Panc1 (cell line): ENCODE measurements at regions not wholly inside any gene's neighbourhood (a gene's known extent, or its start where the extent isn't known, plus 50 kb on each side); places are given as distances from the start of the nearest gene placed in this dataset.

Experiments
- ATAC-seq: fragments of 200-7000 bp; cut with Tn5 transposase; 2 replicates; pipeline ENCODE4 v1.9.1; 2020; ENCODE audit warnings: mild to moderate bottlenecking, moderate library complexity
- BruUV-seq: library from RNA; stranded (reverse); fragments of 400-500 nt; replicated peaks from 2 replicates; lab custom pipeline; 2021; lab: Mats Ljungman, UMichigan
- CTCF ChIA-PET: fragments of 300-600 bp; sonication (Branson Sonifier 250); formaldehyde crosslinking; loops from one replicate; lab custom pipeline; 2022; ENCODE audit warnings: antibody characterized with exemption; lab: Charles Lee
- POLR2A ChIA-PET: fragments of 300-600 bp; sonication (Branson Sonifier 250); formaldehyde crosslinking; loops from one replicate; lab custom pipeline; 2022; ENCODE audit warnings: antibody characterized with exemption; lab: Charles Lee
- DNase-seq: peaks from one replicate; pipeline ENCODE4 v3.0.0-alpha.2; 2010; ENCODE audit warnings: low read depth, low spot score
- H3K27ac ChIP-seq: 2 replicates; pipeline ENCODE4 v1.5.1; 2011; ENCODE audit warnings: mild to moderate bottlenecking, low read length, inconsistent platforms
- H3K27me3 ChIP-seq: fragments of 200-500 bp; sonication (Bioruptor generic); 2 replicates; pipeline ENCODE4 v1.6.0; 2014; ENCODE audit warnings: low read length, inconsistent platforms; ENCODE audit not compliant: control insufficient read depth, insufficient read depth
- H3K36me3 ChIP-seq: fragments of 200-500 bp; sonication (Bioruptor generic); 2 replicates; pipeline ENCODE4 v1.5.1; 2014; ENCODE audit warnings: inconsistent platforms, mild to moderate bottlenecking, low read length, moderate library complexity; ENCODE audit not compliant: control insufficient read depth, insufficient read depth
- H3K4me1 ChIP-seq: 2 replicates; pipeline ENCODE4 v1.5.1; 2011; ENCODE audit warnings: inconsistent platforms, mild to moderate bottlenecking, low read length, moderate library complexity; ENCODE audit not compliant: control insufficient read depth, insufficient read depth
- H3K4me3 ChIP-seq, 2 experiments: 2 replicates each; pipeline ENCODE4 v1.5.1; 2011 to 2012; ENCODE audit warnings: low read depth in 2 of 2, low read length in 2 of 2, mild to moderate bottlenecking in 2 of 2, inconsistent platforms in 1 of 2, moderate library complexity in 1 of 2
- H3K9me3 ChIP-seq: fragments of 200-500 bp; sonication (Bioruptor generic); 2 replicates; pipeline ENCODE4 v1.5.1; 2014; ENCODE audit warnings: low read depth, mild to moderate bottlenecking, inconsistent platforms, low read length, moderate library complexity; ENCODE audit not compliant: control insufficient read depth, insufficient read depth
- CTCF ChIP-seq: fragments of 450-650 bp; IDR thresholded peaks from 2 replicates; pipeline ENCODE4 v1.5.1; 2017; ENCODE audit warnings: mild to moderate bottlenecking
- POLR2AphosphoS5 ChIP-seq: IDR thresholded peaks from 2 replicates; pipeline ENCODE4 v1.6.1; 2012; ENCODE audit warnings: mild to moderate bottlenecking, low read depth, low read length, moderate library complexity
- REST ChIP-seq, 2 experiments: IDR thresholded peaks; 2 replicates each; pipeline ENCODE4 v1.6.1; 2011 to 2012; ENCODE audit warnings: low read depth in 2 of 2, control low read depth in 1 of 2, low read length in 1 of 2, mild to moderate bottlenecking in 1 of 2, moderate library complexity in 1 of 2; ENCODE audit not compliant: insufficient read depth in 1 of 2
- SIN3A ChIP-seq: IDR thresholded peaks from 2 replicates; pipeline ENCODE4 v1.6.1; 2012; ENCODE audit warnings: low read depth, mild to moderate bottlenecking, low read length, moderate library complexity, borderline replicate concordance; ENCODE audit not compliant: insufficient read depth
- TCF7L2 ChIP-seq: IDR thresholded peaks from 2 replicates; pipeline ENCODE4 v1.6.1; 2011; ENCODE audit warnings: mild to moderate bottlenecking, low read depth, low read length, inconsistent platforms
- in situ Hi-C: cut with HindIII; loops from 2 replicates; pipeline ENCODE4 v1.10.0; 2016; ENCODE audit warnings: low sequenced_read_pairs, low pct_unique_long_range_greater_than_20kb
- intact Hi-C: fragments of 100-400 bp; cut with micrococcal nuclease; formaldehyde crosslinking; loops from one replicate; pipeline ENCODE4 v1.10.0; 2022; ENCODE audit not compliant: unreplicated experiment

- intact Hi-C loops: no loop called here
- no peak for ATAC-seq
- Histone ChIP-seq H3K4me1 (no peaks in the 10 kb centered on the region), H3K9me3 (no peaks in the 10 kb centered on the region), H3K27ac (no peak overlapping the region), H3K36me3 (no peaks in the 10 kb centered on the region), H3K27me3 (no peaks in the 10 kb centered on the region), H3K4me3 (no peak overlapping the region)
- POLR2A ChIA-PET: no interaction called here
- in situ Hi-C loops: no loop called here
- no peak for DNase-seq
- TF ChIP-seq TCF7L2: no peak
- no peak for TF ChIP-seq POLR2AphosphoS5
- TF ChIP-seq SIN3A: no peak
- TF ChIP-seq CTCF: no peak
- TF ChIP-seq REST (IDR thresholded peaks at IDR 0.05; ENCODE audit: insufficient read depth in 1 of 2, low read depth in 2 of 2, low read length in 1 of 2): no peak
- CTCF ChIA-PET: no interaction called here
- no TSS peak for BruUV-seq
Observed at GRCh38 chr5:163730206-163730756, 224.9 kb downstream of the MAT2B start.

GRCh38 chr5:163731256-163731655 lies 225.8 kb downstream of the MAT2B start:
- POLR2A ChIA-PET: no interaction called here
- in situ Hi-C loops (no loop called here), intact Hi-C loops (no loop called here)
- Histone ChIP-seq H3K27me3 (no peaks in the 10 kb centered on the region), H3K27ac (no peak overlapping the region), H3K9me3 (no peaks in the 10 kb centered on the region), H3K4me1 (no peaks in the 10 kb centered on the region), H3K36me3 (no peaks in the 10 kb centered on the region), H3K4me3 (no peak overlapping the region)
- ATAC-seq (no peak), DNase-seq (no peak)
- CTCF ChIA-PET: no interaction called here
- TF ChIP-seq POLR2AphosphoS5: no peak
- no peak for TF ChIP-seq REST (IDR thresholded peaks at IDR 0.05; ENCODE audit: insufficient read depth in 1 of 2, low read depth in 2 of 2, low read length in 1 of 2)
- TF ChIP-seq SIN3A: no peak
- no peak for TF ChIP-seq TCF7L2
- no peak for TF ChIP-seq CTCF
- BruUV-seq: no TSS peak
